HG03175 (cell line): ENCODE measurements at regions not wholly inside any gene's neighbourhood (a gene's known extent, or its start where the extent isn't known, plus 50 kb on each side); places are given as distances from the start of the nearest gene placed in this dataset.
A peak's percentile ranks its signal among the peaks of the same experiment; 100 is the strongest.

Source experiments
- ATAC-seq: cut with Tn5 transposase; IDR thresholded peaks from one replicate; pipeline ENCODE4 v1.9.1; 2021; ENCODE audit warnings: mild to moderate bottlenecking, moderate library complexity; ENCODE audit not compliant: unreplicated experiment

DNA sequence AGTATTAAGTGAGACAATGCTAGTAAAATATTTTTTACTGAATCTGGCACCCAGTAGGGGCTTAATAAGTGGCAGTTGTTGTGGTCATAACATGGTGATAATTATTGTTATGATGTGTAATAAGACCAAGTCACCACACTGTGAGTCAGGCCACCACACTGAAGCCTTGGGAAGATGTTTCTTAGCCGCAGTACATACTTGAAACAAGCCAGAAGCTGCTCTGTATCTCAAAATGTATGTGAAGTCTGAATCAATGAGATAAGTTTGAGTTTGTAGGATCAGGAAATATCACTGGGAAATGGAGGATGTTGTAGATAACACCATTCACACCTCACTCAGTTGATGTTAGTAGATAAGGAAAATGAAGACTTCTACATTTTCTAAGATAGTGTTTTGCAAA, 51.3 kb upstream of the PTPN3 start:
- ATAC-seq, result no peak

DNA sequence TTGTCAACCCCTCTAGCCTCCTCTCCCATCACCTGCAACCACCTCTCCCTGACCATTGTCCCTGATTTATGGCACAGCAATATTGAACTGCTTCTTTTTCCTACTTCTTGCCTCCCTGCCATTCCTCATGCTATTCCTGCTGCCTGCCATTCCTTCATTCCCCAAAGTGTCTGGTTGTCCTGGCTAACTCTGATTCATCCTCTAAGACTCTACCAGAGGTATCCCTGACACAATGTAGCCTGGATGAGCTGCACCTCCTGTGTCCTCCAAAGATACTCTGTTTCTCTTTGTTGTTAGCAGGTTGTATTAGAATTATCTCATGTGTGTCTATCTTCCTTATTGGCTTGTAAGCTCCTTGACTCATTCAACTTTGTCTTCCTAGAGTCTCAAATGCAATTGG, 53.5 kb upstream of the PTPN3 start:
- no peak for ATAC-seq

DNA sequence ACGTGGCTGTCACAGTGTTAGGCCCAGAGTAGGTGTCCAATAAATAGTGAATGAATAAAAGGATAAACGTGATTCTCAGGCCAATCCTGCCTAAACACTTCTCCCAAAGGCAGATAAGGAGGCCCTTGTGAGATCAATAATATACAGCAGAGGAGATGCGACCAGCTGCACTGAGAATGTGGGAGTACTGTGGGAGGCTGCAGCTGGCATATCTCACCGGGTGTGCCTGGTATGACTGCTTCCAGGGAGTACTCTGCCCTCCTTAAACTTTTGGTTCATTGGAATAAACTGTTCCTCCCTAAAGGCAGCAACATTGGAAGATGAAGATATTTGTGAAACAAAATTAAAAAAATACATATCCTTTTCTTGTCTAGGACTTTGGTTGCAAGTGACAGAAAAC, 57.1 kb upstream of the PTPN3 start:
- no peak for ATAC-seq

- ATAC-seq, result no peak
Measured at GRCh38 chr9:109556061-109556460, 58.0 kb upstream of the PTPN3 start.

DNA sequence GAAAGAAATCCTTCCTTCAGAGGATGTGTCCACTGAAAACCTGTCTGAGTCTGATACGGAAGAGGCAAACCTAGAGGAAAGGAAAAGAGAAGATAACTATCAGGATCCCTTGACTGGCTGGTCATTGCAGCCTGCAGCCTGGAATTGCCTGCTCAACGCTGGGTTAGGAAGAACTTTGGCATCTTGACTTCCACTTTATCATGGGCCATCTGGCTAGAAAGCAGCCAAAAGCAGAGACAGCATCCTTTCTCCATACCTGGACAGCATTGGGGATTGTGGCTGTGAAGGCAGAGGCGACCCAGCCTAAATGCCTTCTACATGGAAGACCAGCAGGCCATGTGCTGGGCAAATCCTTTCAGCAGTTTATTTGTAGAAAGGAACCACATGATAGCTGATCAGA, 58.7 kb upstream of the PTPN3 start:
- ATAC-seq, result no peak

DNA sequence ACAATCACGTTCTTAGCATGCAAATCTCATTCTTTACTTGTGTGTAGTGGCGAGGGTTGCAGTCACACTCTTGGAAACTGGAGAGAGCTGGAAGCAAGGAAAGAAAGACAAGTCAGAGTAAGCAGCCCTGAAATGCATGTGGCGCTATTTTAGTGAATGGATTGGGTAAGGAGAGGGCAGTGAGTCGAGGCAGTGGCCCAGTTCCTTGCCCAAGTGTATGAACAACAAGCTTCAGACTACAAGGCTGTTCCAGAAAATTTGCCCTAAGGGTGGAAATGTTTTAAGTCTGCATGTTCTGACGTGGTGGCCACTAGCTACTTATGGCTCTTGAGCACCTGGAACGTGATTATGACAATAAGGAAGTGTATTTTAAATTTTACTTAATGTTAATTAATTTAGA, 59.4 kb upstream of the PTPN3 start:
- no peak for ATAC-seq

- ATAC-seq, result no peak
Measured at GRCh38 chr9:109558718-109559151, 60.6 kb upstream of the PTPN3 start.

DNA sequence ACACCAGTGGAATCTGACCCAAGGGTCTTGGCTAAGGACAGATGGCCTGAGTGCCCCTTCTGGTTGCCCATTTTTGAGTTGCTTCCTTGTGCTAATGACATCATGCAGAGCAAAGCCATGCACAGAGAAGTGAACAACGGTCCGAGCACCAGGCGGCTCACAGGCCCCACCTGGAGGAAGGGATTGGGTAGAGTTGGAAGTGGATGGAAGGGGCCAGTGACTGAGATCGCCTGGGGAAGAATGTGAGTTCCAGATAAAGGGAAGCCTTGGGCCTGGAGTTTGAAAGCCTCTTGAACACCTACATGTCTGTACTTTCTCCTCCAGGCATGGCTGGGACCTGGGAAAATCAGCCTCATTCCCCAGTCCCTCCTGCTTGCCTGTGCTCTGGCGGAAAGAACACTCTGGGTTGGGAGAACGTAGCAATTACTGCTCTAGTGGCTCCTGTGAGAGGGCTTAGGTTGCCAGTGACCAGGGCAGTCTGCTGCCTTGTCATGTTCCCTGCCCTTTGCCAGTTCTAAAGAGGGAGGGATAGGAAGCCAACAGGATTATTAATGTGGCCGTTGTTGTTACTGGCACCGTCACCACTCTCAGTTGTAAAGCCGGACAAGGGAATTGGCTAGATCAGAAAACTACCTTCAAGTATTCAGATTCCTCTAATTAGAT, 62.5 kb upstream of the PTPN3 start:
- ATAC-seq, result no peak

GRCh38 chr9:109561137-109561536, 63.0 kb upstream of the PTPN3 start:
- ATAC-seq, result no peak

DNA sequence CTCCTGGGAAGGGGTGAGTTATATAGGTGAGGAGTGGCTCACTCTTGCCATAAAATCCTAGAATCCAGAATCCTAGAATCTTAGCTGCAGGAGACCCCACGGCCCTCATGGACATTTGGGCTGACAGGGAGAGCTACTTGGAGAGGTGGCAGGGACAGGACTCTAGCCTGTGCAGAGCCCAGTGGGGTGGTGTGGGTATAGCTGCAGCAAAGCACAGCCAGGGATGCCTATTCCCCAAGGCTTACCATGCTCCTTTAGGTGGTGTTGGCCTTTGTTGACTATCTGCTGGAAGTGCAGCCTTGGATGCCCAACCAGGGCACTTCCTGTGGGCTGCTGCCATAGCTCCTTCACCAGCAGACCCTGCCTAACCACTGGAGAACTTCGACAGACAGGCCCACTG, 70.0 kb upstream of the PTPN3 start:
- ATAC-seq, result no peak

DNA sequence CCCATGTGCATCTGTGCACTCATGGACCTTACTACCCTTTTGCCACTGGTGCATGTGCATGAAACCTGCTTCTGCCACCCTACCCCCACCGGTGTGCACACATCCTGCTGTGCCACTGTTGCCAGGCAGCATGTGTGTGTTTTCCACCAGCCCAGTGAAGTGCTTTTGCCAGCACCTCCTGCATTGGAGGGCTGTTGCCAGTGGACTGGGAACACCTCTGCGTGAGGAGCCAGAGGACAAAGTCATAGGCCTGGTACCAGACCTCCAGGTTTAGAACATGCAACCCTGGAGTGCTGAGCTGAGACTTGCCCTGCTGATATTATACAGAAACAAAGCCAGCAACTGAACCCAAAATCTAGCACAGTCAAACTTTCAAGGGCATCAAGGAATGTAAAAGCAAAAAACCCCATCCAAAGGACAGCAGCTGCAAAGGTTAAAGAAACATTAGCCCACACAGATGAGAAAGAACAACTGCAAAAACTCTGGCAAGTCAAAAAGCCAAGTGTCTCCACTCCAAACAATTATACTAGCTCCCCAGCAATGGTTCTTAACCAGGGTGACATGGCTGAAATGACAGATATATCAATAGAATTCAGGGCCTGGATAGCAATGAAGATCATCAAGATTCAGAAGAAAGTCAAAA, 70.6 kb upstream of the PTPN3 start:
- no peak for ATAC-seq

- ATAC-seq, result peak; percentile 68
Measured at GRCh38 chr9:109574061-109574882, 76.2 kb upstream of the PTPN3 start.

- no peak for ATAC-seq
Measured at GRCh38 chr9:109576762-109577161, 78.7 kb upstream of the PTPN3 start.

DNA sequence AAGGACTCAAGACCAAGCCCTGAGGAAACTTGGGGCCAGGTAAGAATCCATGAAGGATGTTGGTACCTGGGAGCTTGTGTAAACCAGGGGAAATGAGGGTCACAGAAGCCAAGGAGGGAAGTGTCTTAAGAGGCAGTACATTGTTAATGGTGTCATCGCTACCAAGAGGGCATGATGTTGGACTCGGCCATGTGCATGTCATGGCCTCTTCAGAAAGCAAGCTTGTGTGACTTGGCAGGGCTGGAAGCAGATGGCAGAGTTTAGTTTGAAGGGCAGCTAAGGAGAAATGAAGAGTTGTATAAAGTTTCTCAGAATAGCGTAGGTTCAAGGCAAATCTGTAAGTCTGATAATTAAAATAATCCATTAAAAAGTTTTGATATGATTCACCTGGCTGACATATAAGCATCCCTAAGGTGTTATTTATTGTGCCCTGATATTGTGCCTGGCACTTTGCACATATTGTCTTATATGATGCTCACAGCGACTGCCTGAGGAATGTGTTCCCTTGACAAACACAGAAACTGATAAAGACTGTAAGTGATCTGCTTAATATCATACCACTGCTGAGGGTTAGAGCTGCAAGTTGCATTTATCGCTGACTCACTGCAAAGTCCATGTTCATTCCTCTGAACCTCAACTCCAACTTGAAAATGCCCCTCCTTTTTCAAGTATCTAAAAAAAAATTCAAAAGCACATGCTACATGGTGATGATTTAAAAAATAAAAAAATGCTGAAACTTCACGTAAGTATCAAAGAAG, 81.3 kb upstream of the PTPN3 start:
- ATAC-seq, result no peak

- no peak for ATAC-seq
Measured at GRCh38 chr9:109582386-109582785, 84.3 kb upstream of the PTPN3 start.

DNA sequence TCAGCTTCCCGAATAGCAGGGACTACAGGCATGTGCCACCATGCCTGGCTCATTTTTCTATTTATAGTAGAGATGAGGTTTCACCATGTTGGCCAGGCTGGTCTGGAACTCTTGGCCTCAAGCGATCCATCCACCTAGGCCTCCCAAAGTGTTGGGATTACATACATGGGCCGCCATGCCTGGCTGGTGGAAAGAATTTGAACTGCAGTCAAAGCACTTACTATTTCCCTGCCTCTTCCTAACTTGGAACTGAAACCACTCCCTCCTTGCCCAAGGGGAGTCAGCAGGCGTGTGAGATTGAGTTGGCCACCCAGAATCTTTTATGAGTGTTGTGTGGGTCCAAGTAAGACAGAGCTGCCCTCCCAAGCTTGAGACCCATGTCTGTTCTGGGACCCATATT, 86.1 kb upstream of the PTPN3 start:
- ATAC-seq, result no peak

DNA sequence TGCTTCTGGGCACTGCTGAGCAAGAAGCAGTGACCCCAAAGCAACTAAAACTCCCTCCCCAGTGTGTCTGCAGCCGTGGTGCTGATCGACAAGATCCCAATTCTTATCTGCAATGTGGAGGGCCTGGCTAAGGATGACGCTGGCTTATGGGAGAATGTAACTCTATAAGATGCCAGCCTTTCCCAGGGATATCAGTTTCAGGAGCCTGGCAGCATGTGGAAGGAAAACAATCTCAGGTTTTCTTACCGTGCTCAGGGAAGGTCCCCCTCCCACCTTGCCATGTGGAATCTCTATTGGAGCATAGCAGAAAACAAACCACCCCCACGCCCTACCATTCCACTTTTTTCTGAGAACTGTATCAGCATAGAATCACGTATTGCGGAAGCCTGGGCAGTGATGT, 87.7 kb upstream of the PTPN3 start:
- ATAC-seq, result no peak

GRCh38 chr9:109586993-109587392, 88.9 kb upstream of the PTPN3 start:
- no peak for ATAC-seq

- ATAC-seq, result no peak
Measured at GRCh38 chr9:109588415-109588814, 90.3 kb upstream of the PTPN3 start.

DNA sequence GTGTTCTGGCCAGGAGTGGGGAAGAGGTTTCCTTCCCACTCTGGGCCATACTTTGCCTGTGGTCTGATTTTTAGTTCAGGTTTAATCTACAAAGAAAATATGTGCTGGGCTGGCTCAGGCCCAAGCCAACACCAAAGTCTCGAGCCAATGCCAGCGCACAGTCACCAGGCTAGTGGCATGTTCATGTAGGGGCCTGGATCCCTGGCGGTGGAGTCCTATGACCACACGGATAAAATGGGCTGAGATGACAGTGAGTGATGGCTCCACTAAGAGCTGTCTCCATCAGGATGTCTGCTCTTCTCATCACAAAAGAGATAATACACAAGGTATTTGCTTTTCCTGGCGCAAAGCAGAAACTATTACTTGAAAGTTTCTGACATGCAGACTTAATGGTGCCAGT, 92.9 kb upstream of the PTPN3 start:
- no peak for ATAC-seq

DNA sequence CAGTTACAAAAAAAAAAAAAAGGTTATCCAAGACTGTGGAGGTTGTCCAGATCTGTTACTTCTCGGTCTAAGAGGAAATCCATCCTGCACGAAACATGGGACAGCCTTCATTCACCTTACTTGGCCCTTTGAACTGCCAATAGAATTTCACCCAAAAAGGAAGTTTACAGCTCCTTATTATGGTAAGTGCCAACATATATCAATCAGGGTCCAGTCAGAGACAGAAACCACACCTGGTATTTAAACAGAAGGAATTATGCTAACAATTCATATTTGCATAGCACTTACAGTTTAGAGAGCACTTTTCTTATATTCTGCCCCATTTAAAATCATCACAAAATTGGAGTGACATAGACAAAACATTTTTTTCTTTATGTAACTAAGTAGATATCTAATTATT, 93.6 kb upstream of the PTPN3 start:
- no peak for ATAC-seq
